Mammary epithelial cell (primary cell): ENCODE measurements at regions not wholly inside any gene's neighbourhood (a gene's known extent, or its start where the extent isn't known, plus 50 kb on each side); places are given as distances from the start of the nearest gene placed in this dataset.

ENCODE experiments used
- CTCF ChIP-seq, 2 donors: IDR thresholded peaks in 1 of 2; conservative IDR thresholded peaks in 1 of 2; 2 replicates each; pipeline ENCODE4 v1.5.1; 2011 to 2012; ENCODE audit warnings: inconsistent platforms in 2 of 2, low read length in 2 of 2, mild to moderate bottlenecking in 2 of 2, control low read depth in 1 of 2, low read depth in 1 of 2; ENCODE audit not compliant: insufficient read depth in 1 of 2; ENCODE audit errors: extremely low read depth in 1 of 2
- EZH2 ChIP-seq: IDR thresholded peaks from 2 replicates; pipeline ENCODE4 v1.6.1; 2012; ENCODE audit warnings: low read length, inconsistent platforms, borderline replicate concordance

- no peak for TF ChIP-seq CTCF (conservative IDR thresholded peaks at IDR 0.05 in 1 of 2, IDR thresholded peaks at IDR 0.05 in 1 of 2; ENCODE audit: extremely low read depth in 1 of 2, insufficient read depth in 1 of 2, low read depth in 1 of 2, low read length in 2 of 2)
- TF ChIP-seq EZH2: no peak
Measured at GRCh38 chr4:31156221-31156620, 436.1 kb downstream of the PCDH7 start.
